Stimulated activated CD4-positive, alpha-beta T cell treated with anti-CD3 and anti-CD28 coated beads, Interleukin-4, amount 100 ng/mL, for 1 hour (primary cell): ENCODE measurements at regions not wholly inside any gene's neighbourhood (a gene's known extent, or its start where the extent isn't known, plus 50 kb on each side); places are given as distances from the start of the nearest gene placed in this dataset.

Source experiments
- DNase-seq: peaks from one replicate; pipeline ENCODE4 v3.0.0-alpha.2; 2020

DNA sequence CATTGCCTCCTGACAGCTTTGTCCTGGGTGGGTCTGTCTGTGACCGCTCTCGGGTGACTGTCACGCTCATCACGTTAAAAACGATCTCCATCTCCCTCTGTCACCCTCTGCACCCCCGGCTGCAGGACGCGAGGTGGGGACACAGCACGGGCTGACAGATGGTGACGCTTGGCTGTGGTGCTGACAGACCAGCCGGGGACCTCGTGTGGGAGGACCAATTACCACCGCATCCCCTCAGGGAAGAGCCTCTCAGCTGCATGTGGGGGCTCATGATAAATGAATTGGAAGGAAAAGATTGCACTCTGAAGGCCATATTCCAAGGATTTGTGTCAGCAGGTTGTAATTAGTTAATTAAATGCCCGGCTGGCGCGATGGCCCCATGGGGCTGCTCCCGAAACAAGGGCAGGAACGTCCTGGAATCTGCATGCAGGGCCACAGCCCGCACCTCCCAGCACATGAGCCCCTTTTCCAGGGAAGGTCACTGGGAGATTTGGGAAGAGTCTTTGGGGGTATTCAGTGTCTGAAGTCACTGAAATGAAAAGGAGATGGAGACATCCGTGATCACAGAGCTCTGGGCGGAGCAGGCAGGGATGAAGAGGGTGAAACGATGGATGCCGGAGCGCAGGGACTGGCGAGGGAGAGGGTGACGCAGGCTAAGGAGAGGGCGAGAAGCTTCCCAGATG is 87.1 kb downstream of the ERMARD start:
- DNase-seq: no peak

DNA sequence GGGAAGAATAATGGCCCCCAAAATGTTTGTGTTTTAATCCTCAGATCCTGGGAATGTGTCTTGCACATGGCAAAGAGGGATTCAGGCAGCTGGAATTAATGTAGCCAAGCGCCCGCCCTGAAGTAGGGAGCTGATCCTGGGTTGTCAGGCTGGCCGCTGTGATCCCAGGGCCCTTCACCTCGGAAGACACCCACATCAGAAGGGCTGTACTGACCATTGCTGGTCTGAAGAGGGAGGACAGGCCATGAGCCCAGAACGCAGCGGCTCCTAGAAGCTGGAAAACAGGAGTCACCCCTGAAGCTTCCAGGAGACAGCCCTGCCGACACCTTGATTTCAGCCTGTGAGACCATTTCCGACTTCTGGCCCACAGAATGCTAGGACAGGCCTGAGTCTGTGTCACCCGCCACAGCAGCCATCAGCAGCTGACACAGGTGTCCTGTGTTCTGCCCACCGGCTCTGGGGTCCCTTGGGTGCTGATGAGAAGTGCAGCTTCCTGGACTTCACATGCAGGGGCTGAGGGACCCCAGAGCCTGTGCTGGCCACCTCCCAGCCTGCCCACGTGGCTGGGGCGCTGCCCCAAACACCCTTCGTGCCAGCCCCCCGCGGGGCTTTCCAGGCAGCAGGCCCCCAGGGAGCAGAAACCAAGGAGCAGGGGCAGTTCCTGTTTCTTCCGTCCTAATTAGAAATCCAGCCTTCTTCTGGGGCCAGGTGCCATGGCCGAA is 86.3 kb downstream of the ERMARD start:
- no peak for DNase-seq

DNA sequence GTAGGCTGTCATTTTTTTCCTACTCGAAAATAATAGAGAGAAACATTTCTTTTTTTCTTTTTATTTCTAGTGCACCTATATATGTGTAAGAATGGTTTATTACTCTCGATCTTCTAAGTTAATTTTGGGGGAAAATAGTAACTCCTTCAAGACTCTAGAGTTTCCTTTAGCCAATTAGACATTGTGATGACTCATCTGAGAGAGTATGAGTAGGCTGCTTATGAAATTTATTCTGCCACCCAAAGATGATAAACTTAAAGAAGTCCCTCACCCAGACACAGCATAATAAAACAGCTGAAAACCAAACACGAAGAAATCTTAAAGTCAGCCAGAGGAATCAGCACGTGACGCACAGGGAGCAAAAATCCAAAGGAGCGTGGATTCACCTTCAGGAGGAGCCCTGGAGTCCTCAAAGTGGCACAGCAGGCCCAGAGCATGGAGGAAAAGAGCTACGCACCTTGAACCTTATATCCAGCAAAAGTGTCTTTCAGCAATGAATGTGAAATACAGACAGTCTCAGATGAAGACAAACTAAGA is 81.9 kb downstream of the ERMARD start:
- no peak for DNase-seq

DNA sequence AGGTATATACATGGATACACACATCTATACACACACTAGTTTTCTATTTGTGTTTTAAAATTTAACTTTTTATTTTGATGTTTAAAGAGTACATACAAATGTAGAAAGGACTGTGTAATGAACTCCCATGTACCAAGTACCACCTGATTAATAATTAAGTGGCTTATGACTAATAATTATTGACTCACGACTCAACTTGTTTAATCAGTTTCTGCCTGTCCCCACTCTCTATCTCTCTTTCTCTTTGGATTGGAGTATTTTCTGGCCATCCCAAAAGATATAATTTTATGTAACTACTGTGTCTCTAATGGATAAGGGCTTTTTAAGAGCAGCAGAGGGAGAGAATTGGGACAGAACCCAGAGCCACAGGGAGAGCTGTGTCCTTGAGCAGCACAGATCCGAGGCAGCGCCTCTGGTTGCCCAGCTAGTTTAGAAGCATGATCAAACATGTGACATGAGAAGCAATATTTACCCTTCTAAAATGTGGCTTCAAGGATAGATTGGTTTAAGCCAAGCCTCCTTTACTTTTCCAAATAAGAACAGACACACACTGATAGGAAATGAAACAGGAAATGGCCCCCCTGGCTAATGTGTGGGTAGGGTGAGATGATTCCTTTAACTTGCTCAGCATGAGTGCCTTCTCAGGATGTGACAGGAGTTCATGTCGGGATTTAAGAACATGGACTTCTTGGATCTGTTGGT is 81.0 kb downstream of the ERMARD start:
- DNase-seq: no peak

DNA sequence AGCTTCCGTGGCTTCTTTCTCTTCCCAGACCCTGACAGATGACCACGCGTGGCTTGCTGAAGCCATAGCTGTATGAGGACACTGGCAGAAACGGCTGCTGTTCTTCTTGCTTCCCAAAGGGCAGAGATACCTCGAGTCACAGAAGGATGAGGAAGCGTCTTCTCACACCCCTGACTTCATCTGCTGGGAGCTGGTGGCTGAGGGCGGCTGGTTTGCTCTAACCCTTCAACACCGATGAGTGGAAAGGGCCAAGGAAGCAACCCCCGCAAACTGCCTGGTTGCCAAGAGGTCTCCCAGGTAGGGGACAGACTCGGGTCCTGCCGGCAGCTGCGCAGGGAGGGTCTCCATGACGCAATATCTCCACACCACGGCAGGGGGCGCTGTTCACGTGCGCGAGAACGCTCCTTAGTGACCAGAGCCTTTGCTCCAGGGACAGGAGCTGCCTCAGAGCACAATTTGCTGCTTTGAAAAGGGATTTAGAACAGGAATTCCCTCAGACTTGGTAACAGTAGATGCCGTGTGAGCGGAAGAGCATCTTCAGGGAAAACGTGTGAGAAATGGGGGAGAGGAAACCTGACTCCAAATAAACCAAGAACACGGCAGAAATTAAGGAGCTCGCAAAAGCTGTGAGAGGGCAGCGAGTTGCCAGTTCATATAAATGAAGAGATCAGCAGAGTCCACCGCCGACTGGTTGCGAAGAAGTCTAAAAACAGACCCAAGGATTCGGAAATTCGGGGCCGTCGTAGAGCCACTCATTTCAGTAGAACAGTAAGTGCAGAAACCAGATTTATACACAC is 80.2 kb downstream of the ERMARD start:
- peak; percentile 74 for DNase-seq
